NCI-H526 treated with DMSO at 0.1 percent for 48 hours (cell line): ENCODE measurements at regions not wholly inside any gene's neighbourhood (a gene's known extent, or its start where the extent isn't known, plus 50 kb on each side); places are given as distances from the start of the nearest gene placed in this dataset.

Source experiments
- DNase-seq: peaks from one replicate; lab custom pipeline; 2025; lab: John Stamatoyannopoulos, UW

- no peak for DNase-seq
Measured at GRCh38 chr3:31225923-31226322, 306.8 kb upstream of the STT3B start.

- DNase-seq = no peak
Measured at GRCh38 chr3:31226346-31226745, 306.4 kb upstream of the STT3B start.

GRCh38 chr3:31227131-31227562 lies 305.6 kb upstream of the STT3B start:
- no peak for DNase-seq

GRCh38 chr3:31230425-31231223 lies 302.1 kb upstream of the STT3B start:
- DNase-seq = no peak

GRCh38 chr3:31232055-31233025 lies 300.4 kb upstream of the STT3B start:
- DNase-seq = no peak

GRCh38 chr3:31234145-31234544 lies 298.6 kb upstream of the STT3B start:
- DNase-seq = no peak

GRCh38 chr3:31235062-31235700 lies 297.5 kb upstream of the STT3B start:
- no peak for DNase-seq

GRCh38 chr3:31237887-31238286 lies 294.8 kb upstream of the STT3B start:
- DNase-seq = no peak

- DNase-seq = no peak
Measured at GRCh38 chr3:31240013-31240412, 292.7 kb upstream of the STT3B start.

GRCh38 chr3:31240466-31240865 lies 292.3 kb upstream of the STT3B start:
- DNase-seq = no peak

- no peak for DNase-seq
Measured at GRCh38 chr3:31240874-31241273, 291.9 kb upstream of the STT3B start.

- DNase-seq = no peak
Measured at GRCh38 chr3:31241533-31241932, 291.2 kb upstream of the STT3B start.

GRCh38 chr3:31242026-31242960 lies 290.4 kb upstream of the STT3B start:
- no peak for DNase-seq

- no peak for DNase-seq
Measured at GRCh38 chr3:31244929-31245817, 287.6 kb upstream of the STT3B start.

- no peak for DNase-seq
Measured at GRCh38 chr3:31246293-31247062, 286.2 kb upstream of the STT3B start.

GRCh38 chr3:31247063-31247447 lies 285.7 kb upstream of the STT3B start:
- no peak for DNase-seq

GRCh38 chr3:31247850-31248562 lies 284.7 kb upstream of the STT3B start:
- no peak for DNase-seq

- no peak for DNase-seq
Measured at GRCh38 chr3:31248563-31248992, 284.1 kb upstream of the STT3B start.

GRCh38 chr3:31249545-31249944 lies 283.2 kb upstream of the STT3B start:
- DNase-seq = no peak
